SHP77 (cell line): ENCODE measurements at regions not wholly inside any gene's neighbourhood (a gene's known extent, or its start where the extent isn't known, plus 50 kb on each side); places are given as distances from the start of the nearest gene placed in this dataset.

Experiments used
- DNase-seq, 2 experiments: peaks; one replicate each; lab custom pipeline; 2025; lab: John Stamatoyannopoulos, UW

GRCh38 chr4:54988655-54989054 lies 136.7 kb downstream of the KDR start:
- no peak for DNase-seq

GRCh38 chr4:54986095-54986846 lies 139.1 kb downstream of the KDR start:
- DNase-seq, result no peak

GRCh38 chr4:54976682-54977081 lies 148.7 kb downstream of the KDR start:
- no peak for DNase-seq

GRCh38 chr4:54976031-54976430 lies 149.4 kb downstream of the KDR start:
- DNase-seq, result no peak

GRCh38 chr4:54973784-54974183 lies 151.6 kb downstream of the KDR start:
- no peak for DNase-seq

GRCh38 chr4:54971474-54971950 lies 153.9 kb downstream of the KDR start:
- DNase-seq, result peak; percentile 57 to 64

GRCh38 chr4:54967289-54967688 lies 158.1 kb downstream of the KDR start:
- DNase-seq, result no peak

- peak; percentile 42 to 43 for DNase-seq
Measured at GRCh38 chr4:54961357-54961975, 163.9 kb downstream of the KDR start.

- no peak for DNase-seq
Measured at GRCh38 chr4:54959651-54960116, 165.7 kb downstream of the KDR start.

- no peak for DNase-seq
Measured at GRCh38 chr4:54959131-54959530, 166.3 kb downstream of the KDR start.

GRCh38 chr4:54958236-54958635 lies 167.2 kb downstream of the KDR start:
- DNase-seq, result no peak

GRCh38 chr4:54954656-54955388 lies 170.6 kb downstream of the KDR start:
- no peak for DNase-seq

GRCh38 chr4:54946741-54947140 lies 178.7 kb downstream of the KDR start:
- peak; percentile 91 to 92 for DNase-seq

GRCh38 chr4:54945838-54946237 lies 179.6 kb downstream of the KDR start:
- peak; percentile 46 to 48 for DNase-seq

- DNase-seq, result no peak
Measured at GRCh38 chr4:54942721-54943120, 182.7 kb downstream of the KDR start.

- peak; percentile 48 to 80 for DNase-seq
Measured at GRCh38 chr4:54941994-54942552, 183.3 kb downstream of the KDR start.

- DNase-seq, result no peak
Measured at GRCh38 chr4:54940996-54941865, 184.2 kb downstream of the KDR start.

GRCh38 chr4:54937501-54937900 lies 187.9 kb downstream of the KDR start:
- DNase-seq, result no peak

GRCh38 chr4:54933579-54933978 lies 191.8 kb downstream of the KDR start:
- DNase-seq, result no peak

GRCh38 chr4:54930226-54930625 lies 195.2 kb downstream of the KDR start:
- no peak for DNase-seq

- peak; percentile 55 to 73 for DNase-seq
Measured at GRCh38 chr4:54929459-54929858, 195.9 kb downstream of the KDR start.
